Ascending aorta (tissue), 2 donors: ENCODE measurements at regions not wholly inside any gene's neighbourhood (a gene's known extent, or its start where the extent isn't known, plus 50 kb on each side); places are given as distances from the start of the nearest gene placed in this dataset.

Experiments used
- DNase-seq, 2 donors: peaks; one replicate each; pipeline ENCODE4 v3.0.0-alpha.2; 2019; ENCODE audit warnings: low spot score in 2 of 2
- H3K27ac ChIP-seq, 2 donors: fragments of 200-600 bp; sonication (generic); one replicate each; pipeline ENCODE4 v1.5.1; 2016 to 2017; ENCODE audit warnings: mild to moderate bottlenecking in 1 of 2
- H3K27me3 ChIP-seq: fragments of 200-600 bp; sonication (generic); one replicate; pipeline ENCODE4 v1.5.1; 2017
- H3K36me3 ChIP-seq, 2 donors: fragments of 200-600 bp; sonication (generic); one replicate each; pipeline ENCODE4 v1.5.1; 2016
- H3K4me1 ChIP-seq, 2 donors: fragments of 200-600 bp; sonication (generic); one replicate each; pipeline ENCODE4 v1.5.1; 2016 to 2017; ENCODE audit warnings: mild to moderate bottlenecking in 1 of 2
- H3K4me3 ChIP-seq, 2 donors: fragments of 200-600 bp; sonication (generic); one replicate each; pipeline ENCODE4 v1.5.1; 2016 to 2017; ENCODE audit warnings: mild to moderate bottlenecking in 1 of 2
- H3K9me3 ChIP-seq, 2 donors: fragments of 200-600 bp; sonication (generic); one replicate each; pipeline ENCODE4 v1.5.1; 2016
- CTCF ChIP-seq, 3 experiments: fragments of 200-600 bp in 2 of 3; fragments of 450-650 bp in 1 of 3; sonication (generic) in 2 of 3; IDR thresholded peaks; one replicate each; pipeline ENCODE4 v1.5.1; 2016 to 2019; ENCODE audit warnings: antibody characterized with exemption in 3 of 3, mild to moderate bottlenecking in 1 of 3, moderate library complexity in 1 of 3
- intact Hi-C: fragments of 100-400 bp; cut with DNase I; formaldehyde crosslinking; loops from one replicate; pipeline ENCODE4 v1.15.1; 2023

GRCh38 chr4:122988696-122989095 is 66.3 kb upstream of the NUDT6 start:
- no peak for TF ChIP-seq CTCF (IDR thresholded peaks at IDR 0.05)
- peaks cover 14 to 30% of the 10 kb centered on the region in 2 donors for H3K9me3 ChIP-seq
- no peaks in the 10 kb centered on the region for H3K27me3 ChIP-seq
- H3K36me3 ChIP-seq: peaks cover 0 to 23% of the 10 kb centered on the region in 2 donors
- DNase-seq: no peak
- no peak overlapping the region for H3K27ac ChIP-seq
- H3K4me1 ChIP-seq: no peaks in the 10 kb centered on the region
- intact Hi-C loops: no loop called here
- H3K4me3 ChIP-seq: no peak overlapping the region

GRCh38 chr4:122990891-122991290 is 68.5 kb upstream of the NUDT6 start:
- Histone ChIP-seq H3K27me3 (no peaks in the 10 kb centered on the region), H3K36me3 (peaks cover 0 to 23% of the 10 kb centered on the region in 2 donors), H3K4me3 (no peak overlapping the region), H3K9me3 (peaks cover 14 to 30% of the 10 kb centered on the region in 2 donors), H3K27ac (no peak overlapping the region), H3K4me1 (no peaks in the 10 kb centered on the region)
- DNase-seq: no peak
- intact Hi-C loops: no loop called here
- TF ChIP-seq CTCF (IDR thresholded peaks at IDR 0.05): no peak

- no peak for TF ChIP-seq CTCF (IDR thresholded peaks at IDR 0.05)
- peaks cover 14 to 23% of the 10 kb centered on the region in 2 donors for H3K9me3 ChIP-seq
Measured at GRCh38 chr4:122992057-122992456, 69.7 kb upstream of the NUDT6 start.

GRCh38 chr4:122992641-122993040 is 70.2 kb upstream of the NUDT6 start:
- peaks cover 0 to 16% of the 10 kb centered on the region in 2 donors for H3K36me3 ChIP-seq
- intact Hi-C loops: no loop called here

More at GRCh38 chr4:122992057-122992456, 69.7 kb upstream of the NUDT6 start:
- no peak for DNase-seq
- H3K4me1 ChIP-seq: no peaks in the 10 kb centered on the region
- H3K4me3 ChIP-seq: no peak overlapping the region
- intact Hi-C loops: no loop called here
- H3K27me3 ChIP-seq: no peaks in the 10 kb centered on the region
- no peak overlapping the region for H3K27ac ChIP-seq
- H3K36me3 ChIP-seq: peaks cover 0 to 18% of the 10 kb centered on the region in 2 donors

GRCh38 chr4:122996350-122996749 is 74.0 kb upstream of the NUDT6 start:
- H3K27ac ChIP-seq: no peak overlapping the region
- no peaks in the 10 kb centered on the region for H3K36me3 ChIP-seq
- H3K4me3 ChIP-seq: no peak overlapping the region
- no peak for DNase-seq
- no peaks in the 10 kb centered on the region for H3K9me3 ChIP-seq
- no peaks in the 10 kb centered on the region for H3K4me1 ChIP-seq
- H3K27me3 ChIP-seq: no peaks in the 10 kb centered on the region
- TF ChIP-seq CTCF (IDR thresholded peaks at IDR 0.05): no peak
- intact Hi-C loops: no loop called here

More at GRCh38 chr4:122992641-122993040, 70.2 kb upstream of the NUDT6 start:
- H3K4me3 ChIP-seq: no peak overlapping the region
- DNase-seq: no peak
- no peak for TF ChIP-seq CTCF (IDR thresholded peaks at IDR 0.05)
- no peak overlapping the region for H3K27ac ChIP-seq
- H3K4me1 ChIP-seq: no peaks in the 10 kb centered on the region
- peaks cover 14 to 19% of the 10 kb centered on the region in 2 donors for H3K9me3 ChIP-seq
- H3K27me3 ChIP-seq: no peaks in the 10 kb centered on the region
